GM19351 (cell line): ENCODE measurements at regions not wholly inside any gene's neighbourhood (a gene's known extent, or its start where the extent isn't known, plus 50 kb on each side); places are given as distances from the start of the nearest gene placed in this dataset.
A peak's percentile ranks its signal among the peaks of the same experiment; 100 is the strongest.
"Not testable (repeated sequence)": the region's sequence is repeated elsewhere in the genome, so short reads cannot be mapped to it uniquely, and the experiment has no call there.

ENCODE experiments used
- ATAC-seq: cut with Tn5 transposase; IDR thresholded peaks from one replicate; pipeline ENCODE4 v1.9.1; 2021; ENCODE audit warnings: mild to moderate bottlenecking, moderate library complexity; ENCODE audit not compliant: unreplicated experiment

DNA sequence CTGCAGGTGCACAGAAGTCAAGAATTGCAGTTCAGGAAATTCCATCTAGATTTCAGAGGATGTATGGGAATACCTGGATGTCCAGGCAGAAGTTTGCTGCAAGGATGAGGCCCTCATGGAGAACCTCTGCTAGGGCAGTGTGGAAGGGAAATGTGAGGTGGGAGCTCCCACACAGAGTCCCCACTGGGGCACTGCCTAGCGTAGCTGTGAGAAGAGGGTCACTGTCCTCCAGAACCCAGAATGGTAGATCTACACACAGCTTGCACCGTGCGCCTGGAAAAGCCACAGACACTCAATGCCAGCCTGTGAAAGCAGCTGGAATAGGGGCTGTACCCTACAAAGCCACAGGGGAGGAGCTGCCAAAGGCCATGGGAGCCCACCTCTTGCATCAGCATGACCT lies 681.4 kb downstream of the EPHA7 start:
- ATAC-seq: no peak

DNA sequence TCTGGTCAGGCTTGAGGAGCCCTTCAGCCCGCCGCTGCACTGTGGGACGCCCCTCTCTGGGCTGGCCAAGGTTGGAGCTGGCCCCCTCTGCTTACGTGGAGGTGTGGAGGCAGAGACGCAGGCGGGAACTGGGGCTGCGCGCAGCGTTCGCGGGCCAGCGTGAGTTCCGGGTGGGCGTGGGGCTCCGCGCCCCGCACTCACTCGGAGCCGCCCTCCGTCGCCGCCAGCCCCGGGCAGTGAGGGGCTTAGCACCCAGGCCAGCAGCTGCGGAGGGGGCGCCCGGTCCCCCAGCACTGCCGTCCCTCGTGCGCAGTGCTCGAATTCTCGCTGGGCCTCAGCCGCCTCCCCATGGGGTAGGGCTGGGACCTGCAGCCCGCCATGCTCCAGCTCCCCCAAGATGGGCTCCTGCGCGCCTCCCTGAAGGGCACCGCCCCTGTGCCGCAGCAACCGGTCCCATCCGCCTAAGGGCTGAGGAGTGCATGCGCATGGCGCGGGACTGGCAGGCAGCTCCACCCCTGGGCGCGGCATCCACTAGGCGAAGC lies 695.9 kb downstream of the EPHA7 start:
- ATAC-seq: no peak

DNA sequence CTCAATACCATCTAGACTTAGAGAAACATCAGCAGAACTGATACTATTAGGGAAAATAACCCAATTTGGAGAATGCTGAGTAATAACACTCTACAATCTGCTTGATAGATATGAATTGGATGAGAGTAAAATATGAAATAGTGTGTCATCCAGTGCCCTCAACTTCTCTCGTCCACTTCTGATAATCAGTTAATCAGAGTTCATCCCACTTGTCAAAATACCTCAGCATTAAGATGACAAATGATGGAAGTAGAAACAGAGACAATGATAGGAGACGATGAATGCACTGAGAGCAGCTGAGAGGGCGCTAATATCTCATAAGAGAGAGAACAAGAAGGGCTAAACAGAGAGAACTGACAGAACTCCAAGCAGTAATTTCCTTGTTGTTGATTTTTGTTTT lies 699.6 kb downstream of the EPHA7 start:
- no peak for ATAC-seq

- ATAC-seq: no peak
Observed at GRCh38 chr6:92716638-92717037, 702.7 kb downstream of the EPHA7 start.

DNA sequence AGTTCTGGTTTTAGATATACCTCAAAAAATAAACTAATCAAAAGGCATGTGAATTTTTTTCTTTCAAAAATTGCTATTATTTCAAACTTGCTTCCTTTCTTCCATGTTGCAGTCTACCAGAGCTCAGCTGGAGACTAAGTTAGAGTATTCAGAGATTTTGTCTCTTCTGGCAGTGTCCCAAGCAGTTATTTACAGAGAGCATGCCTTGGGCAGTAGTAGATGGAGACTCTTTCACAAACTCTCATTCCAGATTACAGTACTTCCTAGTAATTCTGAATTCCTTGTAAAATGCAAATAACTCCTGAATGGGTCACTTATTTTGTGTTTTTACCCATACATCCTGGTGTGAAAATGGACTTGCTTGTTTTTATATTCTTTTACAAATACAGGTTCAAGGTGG lies 703.4 kb downstream of the EPHA7 start:
- no peak for ATAC-seq

GRCh38 chr6:92714346-92714745 lies 705.0 kb downstream of the EPHA7 start:
- ATAC-seq: no peak

DNA sequence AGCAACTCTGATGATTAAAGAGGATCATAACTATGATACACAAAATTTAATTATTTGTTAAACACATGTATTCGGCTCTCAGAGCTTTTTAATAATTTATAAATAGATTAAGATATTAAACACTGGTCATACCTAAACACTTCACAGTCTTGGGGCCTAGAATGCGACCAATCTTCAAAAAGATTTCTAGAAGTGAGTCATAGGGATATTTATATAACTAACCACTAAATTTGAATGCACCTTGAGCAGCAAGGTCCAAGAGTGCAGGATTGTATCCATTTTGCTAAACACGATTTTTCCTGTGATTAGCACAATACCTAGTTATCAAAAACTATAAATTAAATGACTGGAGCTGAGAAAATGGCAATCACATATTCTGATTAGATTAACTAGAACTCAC lies 709.3 kb downstream of the EPHA7 start:
- ATAC-seq: peak; percentile 92

- no peak for ATAC-seq
Observed at GRCh38 chr6:92708945-92709344, 710.4 kb downstream of the EPHA7 start.

- ATAC-seq: no peak
Observed at GRCh38 chr6:92708270-92708669, 711.1 kb downstream of the EPHA7 start.

DNA sequence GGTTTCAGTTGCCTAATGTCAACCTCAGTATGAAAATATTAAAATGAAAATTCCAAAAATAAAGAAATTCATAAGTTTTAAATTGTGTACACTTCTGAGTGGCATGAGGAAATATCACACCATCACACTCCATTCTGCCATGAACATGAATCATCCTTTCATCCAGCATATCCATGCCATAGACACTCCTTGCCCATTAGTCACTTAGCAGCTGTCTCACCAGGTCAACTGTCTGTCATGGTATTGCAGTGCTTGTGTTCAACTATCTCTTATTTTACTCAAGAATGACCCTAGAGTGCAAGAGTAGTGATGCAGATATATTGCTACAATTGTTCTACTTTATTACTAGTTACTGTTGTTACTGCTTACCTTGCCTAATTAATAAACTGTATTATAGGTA lies 712.4 kb downstream of the EPHA7 start:
- no peak for ATAC-seq

DNA sequence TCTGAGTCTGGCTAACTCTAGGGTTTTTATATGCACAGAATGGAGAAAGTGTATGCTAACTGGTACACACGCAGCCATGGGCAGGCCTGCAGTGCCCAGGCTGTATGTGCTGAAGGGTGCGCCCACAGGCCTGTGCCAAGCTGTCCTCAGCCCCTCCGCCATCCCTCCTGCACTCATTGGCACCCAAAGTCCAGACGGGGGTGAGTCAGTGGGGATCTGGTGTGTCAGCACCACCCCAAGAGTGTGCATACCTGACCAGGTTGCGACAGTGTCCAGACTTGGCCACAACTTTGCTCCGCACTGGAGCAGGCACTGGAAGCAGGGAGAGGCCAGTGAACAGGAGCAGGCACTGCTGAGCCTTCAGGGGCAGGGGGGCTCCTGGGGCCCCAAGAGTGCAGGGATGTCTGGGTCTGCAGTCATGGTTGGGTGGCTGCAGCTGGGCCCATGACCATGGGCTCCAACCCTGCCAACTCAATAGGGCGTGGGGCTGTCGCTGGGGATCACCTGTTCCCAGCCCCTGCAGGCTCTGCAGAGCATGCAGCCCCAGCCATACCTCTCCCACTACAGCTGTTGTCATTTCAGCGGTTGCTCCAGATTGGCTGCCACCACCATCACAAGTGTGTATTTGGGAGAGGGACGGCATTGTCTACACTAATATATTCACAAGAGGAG lies 717.8 kb downstream of the EPHA7 start:
- no peak for ATAC-seq

DNA sequence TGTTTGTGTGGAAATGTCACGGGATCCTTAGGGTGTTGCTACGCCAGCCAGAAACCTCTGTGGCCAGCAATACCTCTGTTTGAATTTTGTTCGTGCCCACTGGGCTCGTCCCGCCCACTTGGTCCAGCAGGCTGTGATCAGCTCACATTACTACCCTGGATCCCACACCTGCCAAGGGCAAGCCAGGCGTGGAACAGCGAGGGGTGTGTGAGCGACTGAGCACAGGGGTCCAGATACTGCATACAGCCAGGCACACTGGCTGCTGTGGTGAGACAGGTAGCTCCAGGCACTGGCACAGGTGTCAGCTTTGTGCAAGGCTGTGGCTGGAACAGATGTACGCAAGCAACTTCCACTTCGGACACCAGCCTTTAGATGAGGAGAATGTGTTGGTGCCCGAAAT lies 718.9 kb downstream of the EPHA7 start:
- ATAC-seq: no peak

DNA sequence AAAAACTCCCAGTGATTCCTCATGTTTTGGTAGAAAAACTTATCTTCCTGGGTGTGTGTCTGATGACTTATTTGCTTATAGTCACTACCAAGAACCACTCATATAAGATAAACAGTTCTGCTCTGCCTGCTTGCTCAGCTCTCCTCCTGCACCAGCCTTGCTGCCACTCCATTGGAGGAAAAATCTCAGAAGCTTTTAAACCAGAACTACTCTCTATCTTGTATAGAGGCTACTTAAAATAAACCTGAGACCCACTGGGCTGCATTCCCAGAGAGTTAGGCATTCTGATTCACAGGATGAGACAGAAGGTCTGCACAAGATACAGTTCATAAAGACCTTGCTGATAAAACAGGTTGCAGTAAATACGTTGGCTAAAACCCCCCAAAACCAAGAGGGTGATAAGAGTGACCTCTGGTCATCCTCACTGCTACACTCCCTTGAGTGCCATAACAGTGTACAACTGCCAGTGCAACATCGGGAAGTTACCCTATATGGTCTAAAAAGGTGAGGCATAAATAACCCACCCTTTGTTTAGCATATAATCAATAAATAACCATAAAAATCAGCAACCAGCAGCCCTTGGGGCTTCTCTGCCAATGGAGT lies 728.3 kb downstream of the EPHA7 start:
- no peak for ATAC-seq

GRCh38 chr6:92688342-92688741 lies 731.0 kb downstream of the EPHA7 start:
- ATAC-seq: no peak

DNA sequence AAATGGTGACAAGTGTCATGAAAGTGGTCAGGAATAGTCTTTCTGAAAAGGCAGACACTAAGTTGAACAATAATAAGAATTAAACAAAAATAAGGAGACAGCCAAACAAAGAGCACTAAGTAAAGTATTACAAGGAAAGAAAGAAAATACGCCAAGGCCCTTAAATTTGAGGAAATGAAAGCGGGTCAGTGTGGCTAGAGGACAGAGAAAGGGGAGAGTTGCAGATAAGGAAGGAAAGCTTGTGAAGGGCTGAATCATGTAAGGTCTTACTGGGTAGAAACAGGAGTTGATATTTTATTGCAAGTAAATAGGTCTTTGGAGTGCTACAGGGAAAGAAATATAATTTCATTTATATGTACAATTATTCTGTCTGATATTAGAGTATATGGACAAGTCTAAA lies 732.1 kb downstream of the EPHA7 start:
- no peak for ATAC-seq

DNA sequence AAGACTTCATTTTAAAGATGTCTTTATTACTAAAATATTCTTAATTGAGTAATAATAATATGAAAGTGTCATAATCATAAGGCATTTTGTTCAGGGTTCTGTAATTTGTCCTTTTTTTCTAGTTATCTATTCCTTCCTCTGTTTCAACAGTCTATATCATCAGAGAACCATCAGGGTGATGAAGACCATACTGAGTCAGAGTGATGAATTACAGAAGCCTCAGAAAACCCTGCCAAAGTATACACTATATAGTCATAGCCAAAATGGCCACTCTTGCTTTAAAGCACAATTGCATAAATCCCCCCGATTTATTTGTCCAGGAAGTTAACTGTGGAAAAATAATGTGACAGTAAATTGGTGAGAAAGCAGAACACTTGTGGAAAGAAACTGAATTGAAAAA lies 735.0 kb downstream of the EPHA7 start:
- ATAC-seq: no peak

GRCh38 chr6:92683748-92684147 lies 735.6 kb downstream of the EPHA7 start:
- ATAC-seq: no peak

- no peak for ATAC-seq
Observed at GRCh38 chr6:92682516-92683398, 736.6 kb downstream of the EPHA7 start.

GRCh38 chr6:92681401-92681800 lies 738.0 kb downstream of the EPHA7 start:
- no peak for ATAC-seq

DNA sequence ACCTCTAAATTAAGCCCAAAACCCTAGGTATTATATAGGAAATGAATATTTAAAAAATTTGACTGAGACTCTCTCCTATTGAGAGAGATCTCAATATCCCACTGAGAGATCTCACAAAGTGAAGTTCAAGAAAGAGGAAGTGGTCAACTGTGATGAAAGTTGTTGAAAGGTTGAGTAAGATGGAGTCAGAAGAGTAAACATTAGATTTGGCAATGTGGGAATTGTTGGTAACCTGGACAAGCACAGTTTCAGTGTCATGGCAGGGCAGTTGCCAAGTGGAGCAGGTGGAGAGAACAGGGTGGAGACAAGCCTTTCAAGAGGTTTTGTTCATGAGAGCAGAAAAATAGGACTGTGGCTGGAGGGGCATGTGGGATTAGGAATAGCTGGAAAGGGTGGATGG lies 747.9 kb downstream of the EPHA7 start:
- not testable (repeated sequence) for ATAC-seq

GRCh38 chr6:92667843-92668242 lies 751.5 kb downstream of the EPHA7 start:
- no peak for ATAC-seq
